NCI-H526 treated with DMSO at 0.1 percent for 48 hours (cell line): ENCODE measurements at regions not wholly inside any gene's neighbourhood (a gene's known extent, or its start where the extent isn't known, plus 50 kb on each side); places are given as distances from the start of the nearest gene placed in this dataset.
"Not testable (repeated sequence)": the region's sequence is repeated elsewhere in the genome, so short reads cannot be mapped to it uniquely, and the experiment has no call there.

Experiments used
- DNase-seq: peaks from one replicate; lab custom pipeline; 2025; lab: John Stamatoyannopoulos, UW

DNA sequence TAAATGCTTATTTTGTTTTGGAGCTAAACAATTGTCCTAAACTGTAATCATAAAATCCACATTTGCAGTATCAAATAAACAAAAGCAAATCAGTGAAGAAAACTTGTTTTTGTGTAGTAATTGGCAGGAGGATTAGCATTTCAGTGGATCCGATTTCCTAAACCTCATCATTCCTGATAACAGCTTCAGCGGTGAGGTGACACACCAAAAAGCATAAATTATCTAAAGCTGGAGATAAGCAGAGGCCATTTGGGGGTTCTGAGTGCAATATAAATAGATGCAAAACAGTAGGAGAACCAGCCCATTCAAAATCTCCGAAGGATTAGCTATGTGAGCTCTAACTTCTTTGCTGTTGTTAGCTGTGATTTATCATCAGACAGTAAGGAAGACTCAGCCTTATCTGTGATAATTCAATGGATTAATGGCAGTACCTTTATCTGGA is 235.8 kb downstream of the EPHA7 start:
- no peak for DNase-seq

DNA sequence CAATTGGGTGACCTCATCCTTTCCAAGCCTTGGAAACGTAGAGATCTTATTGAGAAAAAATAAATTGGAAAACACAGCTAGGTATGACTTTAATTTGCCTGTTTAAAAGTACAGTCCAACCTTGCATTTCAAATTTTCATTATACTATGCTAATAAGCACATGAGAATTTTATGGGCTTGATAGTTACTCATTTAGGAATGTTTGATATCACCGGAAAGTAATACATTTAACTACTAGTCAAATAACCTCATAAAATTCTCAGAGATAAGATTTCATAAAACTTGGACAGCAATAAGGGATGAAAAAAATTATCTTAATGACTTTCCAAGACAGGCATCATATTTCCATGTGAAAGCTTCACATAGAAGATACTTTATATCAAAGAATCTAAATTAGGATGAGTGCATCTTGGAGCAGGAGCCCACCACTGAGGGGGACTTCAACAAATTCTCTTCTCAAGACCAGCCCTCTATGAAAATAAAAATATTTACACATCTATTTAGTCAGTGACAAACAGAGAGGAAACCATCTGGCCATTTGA is 236.3 kb downstream of the EPHA7 start:
- peak; percentile 68 for DNase-seq

DNA sequence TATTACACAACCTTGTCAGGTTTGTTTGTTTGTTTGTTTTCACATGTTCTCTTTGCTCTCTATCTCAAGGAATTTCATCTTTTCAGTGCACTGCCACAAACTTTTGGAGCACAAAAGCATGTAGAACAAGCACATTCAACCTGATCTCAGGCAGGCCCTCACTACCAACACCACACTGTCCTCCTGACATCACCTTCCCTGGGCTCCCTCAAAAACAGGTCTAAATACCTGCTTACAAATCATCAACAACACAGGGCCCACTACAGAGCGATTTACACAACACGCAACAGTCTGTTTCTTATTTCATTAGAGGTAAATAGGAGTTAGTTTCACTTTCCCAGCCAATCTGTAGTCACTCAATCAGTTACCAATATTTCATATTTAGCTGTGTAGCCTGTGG is 241.4 kb downstream of the EPHA7 start:
- no peak for DNase-seq

DNA sequence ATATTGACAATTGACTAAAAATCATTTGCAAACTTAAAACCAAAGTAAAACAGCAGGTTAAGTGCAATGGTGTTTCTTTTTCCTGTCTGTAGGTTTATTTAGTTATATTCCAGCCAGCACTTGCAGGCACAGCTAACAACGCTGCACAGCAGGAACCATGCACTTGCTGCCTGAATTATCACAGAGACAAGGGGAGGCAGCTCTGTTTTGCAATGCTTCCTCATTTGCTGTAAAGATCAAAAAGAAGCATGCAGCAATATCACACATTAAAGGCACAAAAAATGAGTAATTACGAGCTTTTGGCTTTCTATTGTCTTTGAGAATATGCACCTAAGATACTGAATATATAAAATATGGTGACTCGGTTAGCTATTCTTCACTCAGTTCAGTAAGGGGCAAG is 241.9 kb downstream of the EPHA7 start:
- no peak for DNase-seq

DNA sequence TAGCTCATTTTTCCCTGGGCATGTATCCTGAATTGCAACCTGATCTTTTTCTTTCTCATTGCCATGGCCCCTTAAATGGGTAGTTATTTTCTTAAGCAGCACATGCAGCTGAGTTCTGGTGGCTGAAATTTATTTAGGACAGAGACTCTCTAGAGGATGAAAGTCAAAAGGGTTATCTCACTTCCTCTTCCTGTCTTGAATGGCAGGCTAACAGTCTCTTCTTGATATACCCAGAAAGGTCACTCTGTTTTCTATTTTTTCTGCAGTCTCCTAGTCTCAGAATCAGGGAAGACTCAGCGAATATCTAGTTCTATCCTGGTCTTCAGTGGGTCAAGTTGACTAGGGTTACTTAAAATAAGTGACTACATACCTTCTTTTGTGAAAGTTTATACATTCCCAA is 243.3 kb downstream of the EPHA7 start:
- DNase-seq: no peak

DNA sequence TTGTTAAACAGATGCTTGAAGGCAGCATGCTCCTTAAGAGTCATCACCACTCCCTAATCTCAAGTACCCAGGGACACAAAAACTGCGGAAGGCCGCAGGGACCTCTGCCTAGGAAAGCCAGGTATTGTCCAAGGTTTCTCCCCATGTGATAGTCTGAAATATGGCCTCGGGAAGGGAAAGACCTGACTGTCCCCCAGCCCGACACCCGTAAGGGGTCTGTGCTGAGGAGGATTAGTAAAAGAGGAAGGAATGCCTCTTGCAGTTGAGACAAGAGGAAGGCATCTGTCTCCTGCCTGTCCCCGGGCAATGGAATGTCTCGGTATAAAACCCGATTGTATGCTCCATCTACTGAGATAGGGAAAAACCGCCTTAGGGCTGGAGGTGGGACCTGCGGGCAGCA is 245.8 kb downstream of the EPHA7 start:
- not testable (repeated sequence) for DNase-seq

DNA sequence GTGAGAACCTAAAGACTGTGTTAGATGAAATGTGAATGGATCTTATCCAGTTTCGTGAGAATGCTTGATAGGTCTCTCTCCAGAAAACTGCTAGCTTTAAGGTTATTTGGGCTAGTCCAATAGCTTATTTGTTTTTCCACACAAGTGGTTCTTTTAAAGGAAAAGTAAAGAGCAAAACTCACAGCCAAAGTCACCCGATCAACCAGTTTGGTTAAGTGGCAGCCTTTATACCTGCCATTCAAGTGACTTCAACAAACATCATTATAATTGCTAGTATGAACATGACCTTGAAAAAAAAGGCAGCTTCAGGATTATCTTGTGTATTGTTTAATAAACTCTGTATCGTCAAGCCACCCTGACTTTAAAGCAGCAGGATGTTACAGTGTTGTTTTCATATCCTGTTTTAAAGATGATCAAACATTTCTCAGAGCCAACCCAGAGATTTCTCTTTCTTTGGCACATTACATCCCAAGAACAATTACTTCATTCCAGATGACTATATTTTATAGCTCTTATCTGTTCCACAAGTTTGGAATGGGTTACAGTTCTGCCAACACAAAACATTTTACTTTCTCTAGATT is 253.4 kb downstream of the EPHA7 start:
- no peak for DNase-seq

DNA sequence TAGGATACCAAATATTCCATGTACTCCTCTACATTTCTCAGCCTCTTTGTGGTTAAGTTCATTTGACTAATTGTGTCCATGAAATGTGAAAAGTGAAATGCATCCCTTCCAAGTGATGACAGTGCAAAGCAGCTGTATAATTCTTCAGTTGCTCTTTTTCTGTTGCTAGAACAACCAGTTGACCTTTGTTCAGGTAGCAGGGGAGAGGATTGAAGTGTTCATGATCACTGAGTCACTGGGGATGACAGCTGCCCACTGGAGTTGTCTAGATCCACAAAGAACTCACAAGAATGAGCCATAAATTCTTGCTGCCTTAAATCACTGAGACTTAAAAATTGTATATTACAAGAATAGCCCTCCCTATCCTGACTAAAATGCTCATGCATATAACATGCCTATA is 254.6 kb downstream of the EPHA7 start:
- peak; percentile 82 for DNase-seq

DNA sequence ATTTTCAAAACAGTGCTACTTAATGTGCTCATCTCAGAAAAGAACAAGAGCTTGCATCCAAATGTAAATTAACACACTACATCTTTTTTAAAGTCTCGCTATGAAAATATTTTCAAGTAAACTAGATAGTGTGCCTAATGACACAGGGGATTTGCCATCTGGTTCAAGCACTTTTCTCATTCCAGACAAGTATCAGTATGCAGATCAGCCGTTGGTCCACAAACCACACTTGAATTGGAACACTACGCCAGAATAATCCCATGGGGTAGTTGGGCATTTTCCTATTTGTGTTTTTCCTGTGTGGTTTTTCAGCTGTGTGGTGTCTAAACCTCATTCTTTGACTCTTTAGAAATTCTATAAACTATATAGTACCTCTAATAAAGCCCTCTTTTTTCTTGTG is 256.2 kb downstream of the EPHA7 start:
- peak; percentile 39 for DNase-seq

DNA sequence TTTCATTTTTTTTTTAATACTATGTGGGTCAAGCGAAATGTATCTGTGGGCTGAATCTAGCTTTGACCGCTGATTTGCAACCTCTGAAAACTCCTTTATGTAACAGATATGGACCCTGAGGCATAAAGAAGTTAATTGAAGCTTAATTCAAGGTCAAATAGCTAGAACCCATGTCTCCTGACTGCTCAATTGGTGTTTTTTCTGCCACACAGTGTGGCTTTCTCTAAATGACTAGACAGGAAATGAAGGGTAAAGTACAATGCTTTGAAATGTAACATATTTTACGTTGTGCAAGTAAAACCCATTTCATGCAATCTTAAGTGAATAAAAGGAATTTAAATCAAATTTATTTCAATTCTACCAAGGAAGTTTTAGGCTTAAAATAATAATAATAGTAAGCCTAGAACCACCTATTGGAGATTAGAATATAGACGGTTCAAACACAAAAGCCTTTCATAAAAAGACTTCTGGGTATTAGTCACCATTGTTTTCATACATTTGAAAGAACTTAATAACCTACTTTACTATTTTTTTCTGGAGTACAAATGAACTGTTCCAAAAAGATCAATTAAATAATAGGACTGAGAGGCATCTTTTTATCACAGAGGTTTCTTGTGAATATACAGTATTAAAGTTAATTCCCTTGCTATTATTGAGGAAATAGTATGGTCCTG is 279.8 kb downstream of the EPHA7 start:
- DNase-seq: no peak

DNA sequence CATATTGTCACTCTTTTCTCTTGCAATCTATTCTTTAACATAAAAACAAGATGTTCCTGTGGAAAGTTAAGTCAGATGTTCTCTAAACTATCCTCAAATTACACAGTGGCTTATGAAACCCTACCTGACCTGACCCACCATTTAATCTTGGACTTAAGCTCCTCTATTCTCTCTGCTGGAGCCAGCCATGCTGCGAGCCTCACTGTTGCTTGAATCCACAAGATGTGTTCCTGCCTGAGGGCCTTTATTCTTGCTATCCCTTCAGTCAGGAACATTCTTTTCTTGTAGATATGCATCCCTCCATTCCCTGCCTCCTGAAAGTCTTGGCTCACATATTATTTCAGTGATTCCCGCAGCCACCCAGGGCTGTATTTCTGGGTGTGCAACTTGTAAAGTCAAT is 283.2 kb downstream of the EPHA7 start:
- DNase-seq: no peak

DNA sequence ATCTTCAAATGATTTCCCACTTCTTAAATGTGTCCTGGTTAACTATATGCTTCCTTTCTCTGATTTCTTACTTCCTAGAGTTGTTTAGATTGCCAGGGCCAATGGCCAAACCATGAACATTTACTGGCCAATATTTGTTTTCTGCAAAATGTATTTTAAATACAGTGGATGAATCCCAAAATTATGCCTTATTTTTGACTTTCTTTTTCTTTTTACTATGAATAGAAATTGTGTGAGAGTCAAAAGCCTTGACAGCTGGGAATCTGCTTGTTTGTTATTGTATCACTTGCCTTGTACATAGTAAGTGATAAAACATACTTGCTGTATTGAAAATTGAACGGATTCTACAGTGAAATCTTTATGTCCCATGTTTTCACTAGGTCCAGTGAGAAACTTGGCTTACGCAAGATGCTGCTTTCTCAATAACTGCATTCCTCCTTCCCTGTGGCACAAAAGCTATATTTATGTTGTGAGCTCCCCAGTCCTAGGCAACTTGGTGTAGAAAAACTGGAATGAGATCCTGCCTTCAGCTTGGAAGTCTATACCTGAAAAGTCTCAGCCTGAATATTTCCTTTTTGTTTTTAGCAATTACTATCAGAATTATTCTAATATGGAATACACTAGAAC is 295.2 kb downstream of the EPHA7 start:
- DNase-seq: no peak

DNA sequence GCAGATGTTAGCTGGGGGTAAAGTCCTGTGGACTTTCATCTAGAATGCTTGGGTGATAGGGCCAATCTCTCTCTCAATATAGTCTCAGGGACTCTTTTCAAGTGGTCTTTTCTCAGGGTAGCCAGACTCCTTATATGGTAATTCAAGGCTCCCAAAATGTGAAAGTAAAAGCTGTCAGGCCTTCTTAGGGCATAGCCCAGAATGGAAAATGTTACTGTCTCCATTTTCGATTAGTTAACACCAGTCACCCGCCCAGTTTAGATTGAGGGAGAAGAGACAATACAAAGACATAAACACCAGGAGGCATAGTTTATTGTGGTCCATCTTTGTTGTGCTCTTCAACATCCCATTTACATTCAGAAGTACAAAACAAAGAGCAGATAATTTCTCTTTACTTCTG is 295.8 kb downstream of the EPHA7 start:
- DNase-seq: no peak

DNA sequence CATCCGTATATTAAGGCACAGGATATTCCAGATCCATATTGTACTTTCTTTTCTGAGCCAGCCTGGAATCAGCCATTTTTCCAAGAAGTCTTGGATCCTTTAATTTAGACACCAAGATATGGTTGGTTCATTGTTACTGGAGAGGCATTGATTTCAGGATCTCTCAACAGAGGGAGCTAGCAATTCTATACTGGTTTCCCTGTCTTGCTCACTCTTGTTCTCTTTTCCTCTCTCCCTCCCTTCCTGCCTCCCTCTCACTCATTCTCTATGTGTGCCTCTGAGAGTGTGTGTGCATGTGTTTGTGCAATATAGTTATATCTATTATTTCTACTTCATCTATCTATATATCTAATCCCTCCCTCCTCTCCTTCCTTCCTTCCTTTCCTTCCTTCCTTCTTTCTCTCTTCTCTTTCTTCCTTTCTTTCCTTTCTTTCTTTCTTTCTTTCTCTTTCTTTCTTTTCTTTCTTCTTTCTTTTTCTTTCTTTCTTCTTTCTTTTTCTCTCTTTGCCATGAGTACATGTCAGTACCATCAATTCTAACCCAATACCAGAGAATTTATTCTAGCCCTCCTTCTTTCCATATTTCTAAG is 299.1 kb downstream of the EPHA7 start:
- no peak for DNase-seq

DNA sequence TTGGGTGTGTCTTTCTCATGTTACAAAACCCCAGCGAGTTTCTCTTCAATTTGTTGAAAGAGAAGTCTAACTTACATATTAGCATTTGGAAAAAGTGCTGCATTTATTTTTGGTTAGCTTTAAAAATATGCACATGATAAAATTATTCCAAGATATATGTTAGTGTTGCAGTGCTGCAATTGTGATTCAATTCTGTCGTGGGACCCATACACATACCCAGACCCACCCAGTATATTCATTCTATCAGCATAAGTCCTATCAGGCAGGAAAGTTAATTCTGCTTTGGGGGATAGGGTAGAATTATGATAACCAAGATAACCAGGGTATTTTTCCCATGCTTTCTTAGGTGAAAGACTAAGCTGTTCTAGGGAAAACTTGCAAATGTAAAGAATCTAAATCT is 313.5 kb downstream of the EPHA7 start:
- DNase-seq: no peak

DNA sequence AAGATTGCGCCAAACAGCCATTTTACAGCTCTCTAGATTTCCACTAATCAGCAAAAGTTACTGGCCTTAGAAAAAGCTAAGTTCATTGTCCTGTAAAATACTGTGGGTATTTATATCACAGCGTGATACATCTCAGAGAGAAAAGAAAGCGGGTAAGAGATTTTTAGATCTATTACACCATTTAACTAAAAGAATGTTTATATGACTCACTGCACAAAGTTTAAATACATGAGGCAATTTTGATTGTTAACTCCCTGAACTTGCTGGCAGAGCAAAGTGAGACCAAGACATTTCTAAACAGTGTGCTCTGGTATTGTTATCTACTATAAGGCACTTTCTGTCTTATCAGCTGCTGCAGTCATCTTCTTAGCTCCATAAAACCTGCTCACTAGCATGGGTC is 314.3 kb downstream of the EPHA7 start:
- DNase-seq: no peak

DNA sequence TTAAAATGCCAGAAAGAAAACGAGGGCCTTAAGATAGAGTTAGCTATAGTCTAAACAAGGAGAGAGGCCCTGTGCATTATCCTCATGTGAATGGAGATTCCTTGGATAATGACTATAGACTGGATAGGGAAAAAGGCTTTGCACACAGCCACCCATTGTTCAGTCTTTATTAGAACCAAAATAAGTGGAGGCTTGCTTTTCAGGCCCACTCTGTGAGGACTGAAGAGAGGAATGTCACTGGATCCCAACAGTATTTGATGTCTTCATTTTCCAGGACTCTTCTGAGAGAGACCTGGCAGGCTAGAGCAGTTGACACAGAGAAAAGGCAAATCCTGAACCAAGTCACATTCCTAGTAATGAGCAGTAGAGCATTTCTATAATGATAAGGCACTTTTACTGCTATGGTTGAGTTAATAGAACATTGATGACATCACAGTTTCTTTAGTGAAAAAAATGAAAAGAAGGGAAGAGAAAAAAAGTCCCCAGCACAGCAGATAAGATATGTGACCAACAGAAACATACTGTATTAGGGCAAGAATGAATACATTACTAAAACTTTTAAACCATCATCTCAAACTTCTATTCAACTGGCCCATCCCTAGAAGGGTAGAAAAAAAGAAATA is 315.1 kb downstream of the EPHA7 start:
- no peak for DNase-seq

DNA sequence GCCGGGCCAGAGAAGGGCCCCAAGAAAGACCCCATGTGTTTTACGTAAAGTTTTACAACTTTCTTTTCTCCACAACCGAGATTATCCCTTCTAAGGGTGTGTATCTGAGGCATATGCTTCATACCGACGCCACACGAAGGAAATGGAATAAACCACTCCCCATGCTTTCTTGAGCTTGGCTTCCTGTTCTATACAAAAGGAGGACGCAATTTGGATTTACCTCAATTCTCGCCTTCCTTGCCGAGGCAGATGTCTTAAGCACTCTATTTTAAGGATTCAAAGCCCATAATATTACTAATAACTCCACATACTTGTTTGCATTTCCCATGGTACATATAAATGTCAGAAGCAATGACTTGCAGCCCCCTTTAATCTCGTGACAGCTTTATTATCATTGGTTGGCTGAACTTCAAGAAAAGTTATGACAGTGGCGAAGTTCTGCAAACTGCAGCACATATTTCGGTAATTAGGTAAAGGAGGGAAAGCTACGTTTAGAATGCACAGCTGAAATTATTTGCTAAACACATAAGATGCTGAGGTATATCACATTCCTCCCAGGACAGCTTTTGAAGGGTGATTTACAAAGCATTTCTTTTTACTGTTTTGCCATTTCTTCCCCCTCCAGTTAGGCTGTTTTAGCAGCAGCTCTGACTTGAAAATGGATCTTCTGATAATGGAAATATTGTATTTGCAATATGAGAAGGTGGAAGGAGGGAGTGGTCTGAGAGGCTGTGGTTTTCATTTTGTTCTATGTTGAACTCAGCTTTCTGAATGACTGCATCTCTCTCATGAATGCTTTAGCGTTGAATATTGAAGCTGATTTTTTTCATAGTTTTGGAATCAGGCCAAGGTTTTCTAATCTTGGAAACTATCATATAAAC is 330.5 kb downstream of the EPHA7 start:
- no peak for DNase-seq

DNA sequence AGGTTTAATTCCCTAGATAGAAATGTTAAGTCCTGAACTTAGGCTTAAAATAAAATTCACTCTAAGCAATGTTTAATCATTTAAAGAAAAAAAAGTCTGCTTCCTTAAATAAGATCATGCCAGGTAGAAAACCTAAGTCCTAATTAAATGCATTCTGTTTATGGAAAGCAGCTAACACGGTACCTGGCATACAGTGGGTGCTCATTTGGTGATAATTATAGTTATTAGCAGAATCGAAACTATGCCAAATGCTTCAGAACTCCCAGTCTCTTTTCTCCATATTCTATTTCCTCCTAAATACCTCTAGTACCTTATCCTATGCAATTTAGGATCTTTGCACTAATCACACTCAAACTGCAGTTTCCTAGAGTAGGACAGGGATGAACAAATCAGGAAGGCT is 331.8 kb downstream of the EPHA7 start:
- no peak for DNase-seq

DNA sequence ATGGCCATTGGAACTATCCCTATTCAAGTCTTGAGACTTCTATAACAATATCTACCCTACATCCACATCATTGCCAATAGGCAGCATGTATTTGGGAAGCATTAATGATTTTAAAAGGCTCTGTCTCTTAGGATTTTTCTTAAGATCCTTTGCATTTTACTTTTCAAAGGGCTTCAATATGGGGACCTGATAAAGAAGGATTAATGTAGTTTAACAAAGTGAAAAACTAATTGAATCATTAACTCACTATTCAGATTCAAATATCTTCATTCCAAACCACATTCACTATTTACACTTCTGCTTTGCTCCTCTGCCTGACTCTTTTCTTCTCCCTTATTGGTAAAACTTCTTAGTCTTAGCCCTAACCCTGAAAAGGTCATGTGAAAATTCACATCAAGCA is 333.0 kb downstream of the EPHA7 start:
- DNase-seq: no peak
